K562 (cell line): ENCODE measurements at regions not wholly inside any gene's neighbourhood (a gene's known extent, or its start where the extent isn't known, plus 50 kb on each side); places are given as distances from the start of the nearest gene placed in this dataset.

ENCODE experiments used
- ATF1 ChIP-seq, 2 experiments: fragments of 450-650 bp in 1 of 2; IDR thresholded peaks; 2 replicates each; pipeline ENCODE4 v1.6.1; 2016; ENCODE audit warnings: missing compliant biosample characterization in 1 of 2, missing genetic modification characterization in 1 of 2
- ATF7 ChIP-seq: fragments of 450-650 bp; IDR thresholded peaks from 2 replicates; pipeline ENCODE4 v1.7.1; 2014; ENCODE audit warnings: mild to moderate bottlenecking, moderate library complexity
- DMBX1 ChIP-seq: fragments of 250-450 bp; sonication (Bioruptor Pico); IDR thresholded peaks from 2 replicates; pipeline ENCODE4 v1.8.0; 2022; ENCODE audit warnings: inconsistent platforms, mild to moderate bottlenecking, moderate library complexity, borderline replicate concordance
- ELF2 ChIP-seq: fragments of 250-450 bp; sonication (Bioruptor Pico); IDR thresholded peaks from 2 replicates; pipeline ENCODE4 v1.5.0; 2021; ENCODE audit warnings: mild to moderate bottlenecking
- GABPB2 ChIP-seq: fragments of 250-450 bp; sonication (Bioruptor Pico); conservative IDR thresholded peaks from 2 replicates; pipeline ENCODE4 v1.5.1; 2021; ENCODE audit warnings: mild to moderate bottlenecking
- HINFP ChIP-seq: fragments of 450-650 bp; conservative IDR thresholded peaks from 2 replicates; pipeline ENCODE4 v1.6.1; 2016; ENCODE audit warnings: missing genetic modification characterization, low read depth, mild to moderate bottlenecking, control low read depth, missing compliant biosample characterization
- HNRNPUL1 ChIP-seq: fragments of 200-400 bp; formaldehyde crosslinking; IDR thresholded peaks from 2 replicates; pipeline ENCODE4 v1.6.1; 2017; ENCODE audit warnings: low read length
- JUN ChIP-seq, 2 experiments: sonication (generic) in 1 of 2; formaldehyde crosslinking in 1 of 2; IDR thresholded peaks; 2 replicates each; pipeline versions ENCODE4 v1.6.1 to v1.8.0; 2012 to 2022; ENCODE audit warnings: borderline replicate concordance in 2 of 2, mild to moderate bottlenecking in 2 of 2, improper control_type of control experiment in 1 of 2, low read depth in 1 of 2, low read length in 1 of 2, missing genetic modification reagents in 1 of 2
- MAFG ChIP-seq: fragments of 450-650 bp; conservative IDR thresholded peaks from 2 replicates; pipeline ENCODE4 v1.6.1; 2016; ENCODE audit warnings: missing genetic modification characterization, missing compliant biosample characterization
- NCOA4 ChIP-seq: fragments of 450-650 bp; IDR thresholded peaks from 2 replicates; pipeline ENCODE4 v1.6.1; 2018; ENCODE audit warnings: mild to moderate bottlenecking; ENCODE audit not compliant: partially characterized antibody
- NFXL1 ChIP-seq: fragments of 450-650 bp; formaldehyde crosslinking; IDR thresholded peaks from 2 replicates; pipeline ENCODE4 v1.4.0; 2021; ENCODE audit warnings: mild to moderate bottlenecking
- PTBP1 ChIP-seq: fragments of 200-400 bp; formaldehyde crosslinking; IDR thresholded peaks from 2 replicates; pipeline ENCODE4 v1.6.1; 2017; ENCODE audit warnings: low read depth, low read length
- SMC3 ChIP-seq: conservative IDR thresholded peaks from 2 replicates; pipeline ENCODE4 v1.6.1; 2011; ENCODE audit warnings: low read depth, low read length, improper control_type of control experiment; ENCODE audit not compliant: insufficient read depth
- TCF15 ChIP-seq: fragments of 250-450 bp; sonication (Bioruptor Pico); IDR thresholded peaks from 2 replicates; pipeline ENCODE4 v1.8.0; 2022; ENCODE audit warnings: moderate library complexity, mild to moderate bottlenecking, inconsistent platforms
- TFAM ChIP-seq: fragments of 250-450 bp; sonication (Bioruptor Pico); conservative IDR thresholded peaks from 2 replicates; pipeline ENCODE4 v1.5.0; 2021; ENCODE audit warnings: mild to moderate bottlenecking, moderate library complexity
- ZNF239 ChIP-seq: fragments of 250-450 bp; sonication (Bioruptor Pico); IDR thresholded peaks from 2 replicates; pipeline ENCODE4 v1.4.0; 2020; ENCODE audit warnings: mild to moderate bottlenecking
- ZNF41 ChIP-seq: fragments of 250-450 bp; sonication (Bioruptor Pico); conservative IDR thresholded peaks from 2 replicates; pipeline ENCODE4 v1.4.0; 2020; ENCODE audit warnings: mild to moderate bottlenecking
- ZNF75A ChIP-seq: fragments of 450-650 bp; formaldehyde crosslinking; IDR thresholded peaks from 2 replicates; pipeline ENCODE4 v1.4.0; 2020; ENCODE audit warnings: mild to moderate bottlenecking
- ZZZ3 ChIP-seq: fragments of 450-650 bp; IDR thresholded peaks from 2 replicates; pipeline ENCODE4 v1.6.1; 2016; ENCODE audit warnings: antibody characterized with exemption, mild to moderate bottlenecking, moderate library complexity

GRCh38 chr2:241950413-241951315 is 81.1 kb downstream of the RTP5 start (continued):
- TF ChIP-seq HNRNPUL1 (no peak), HINFP (tag) (no peak), ZZZ3 (no peak), ELF2 (CRISPR knock-in tag) (no peak), TCF15 (CRISPR knock-in tag) (no peak), ZNF239 (CRISPR knock-in tag) (no peak), TFAM (CRISPR knock-in tag) (no peak), NCOA4 (no peak), GABPB2 (CRISPR knock-in tag) (no peak), ATF7 (no peak), ZNF75A (CRISPR knock-in tag) (no peak), PTBP1 (no peak), SMC3 (peak; percentile 76), JUN (IDR thresholded peaks at IDR 0.05; ENCODE audit: borderline replicate concordance, low read depth, low read length) (no peak), JUN (CRISPR knock-in tag; IDR thresholded peaks at IDR 0.05; ENCODE audit: borderline replicate concordance) (no peak), MAFG (no peak), NFXL1 (CRISPR knock-in tag) (no peak), DMBX1 (no peak), ZNF41 (no peak), ATF1 (CRISPR knock-in tag; IDR thresholded peaks at IDR 0.05) (no peak), ATF1 (tag; IDR thresholded peaks at IDR 0.05) (no peak)
